ENCODE measurements at regions not wholly inside any gene's neighbourhood (a gene's known extent, or its start where the extent isn't known, plus 50 kb on each side); places are given as distances from the start of the nearest gene placed in this dataset.

DNA sequence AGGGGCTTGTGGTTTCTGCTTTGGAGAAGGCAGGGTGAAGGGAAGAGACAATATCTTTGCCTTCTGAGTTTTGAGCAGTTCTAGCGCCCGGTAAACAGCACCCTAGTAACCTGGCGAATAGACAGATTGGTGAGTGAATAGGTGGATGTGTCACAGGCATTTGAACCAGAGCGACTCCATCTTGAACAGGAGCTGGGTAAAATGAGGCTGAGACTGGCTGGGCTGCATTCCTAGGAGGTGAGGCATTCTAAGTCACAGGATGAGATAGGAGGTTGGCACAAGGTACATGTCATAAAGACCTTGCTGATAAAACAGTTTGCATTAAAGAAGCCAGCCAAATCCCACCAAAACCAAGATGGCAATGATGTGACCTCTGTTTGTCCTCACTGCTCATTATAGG, 643.6 kb upstream of the TMEM132C start:
- DNase-seq (no peak), ATAC-seq (ENCODE audit: low read depth) (no peak)
- Histone ChIP-seq H3K9ac (ENCODE audit: low read length) (no peak overlapping the region), H3K4me2 (replicated peaks; ENCODE audit: low read depth, low read length, poor library complexity, severe bottlenecking) (no peak overlapping the region), H3K79me2 (ENCODE audit: control insufficient read depth, insufficient read depth, low read length) (no peaks in the 10 kb centered on the region), H3K36me3 (replicated peaks in 1 of 2; ENCODE audit: control extremely low read depth in 1 of 2, control insufficient read depth in 1 of 2, extremely low read depth in 1 of 2, insufficient read depth in 2 of 2, low read length in 1 of 2) (no peaks in the 10 kb centered on the region), H3K27me3 (replicated peaks in 1 of 4; ENCODE audit: control extremely low read depth in 1 of 4, control insufficient read depth in 3 of 4, insufficient read depth in 4 of 4, low read length in 3 of 4) (no peaks in the 10 kb centered on the region), H3K27ac (ENCODE audit: low read length in 2 of 2) (no peak overlapping the region), H3K4me3 (ENCODE audit: control extremely low read depth in 1 of 5, extremely low read depth in 1 of 5, insufficient read depth in 1 of 5, low read depth in 2 of 5, low read length in 4 of 5) (no peak overlapping the region), H3K4me1 (ENCODE audit: control insufficient read depth in 2 of 2, insufficient read depth in 2 of 2, low read length in 2 of 2) (no peaks in the 10 kb centered on the region), H3K9me3 (ENCODE audit: control extremely low read depth in 1 of 3, control insufficient read depth in 2 of 3, insufficient read depth in 1 of 3, low read length in 2 of 3) (peaks cover 0 to 6% (median 0%) of the 10 kb centered on the region in 3 donors), H2AFZ (ENCODE audit: insufficient read depth, low read depth, low read length, poor library complexity, severe bottlenecking) (no peak overlapping the region), H4K20me1 (ENCODE audit: control insufficient read depth, insufficient read depth, low read length, poor library complexity, severe bottlenecking) (no peaks in the 10 kb centered on the region)
- POLR2A ChIA-PET: no interaction called here
- Mint-ChIP-seq H3K4me1 (no peaks in the 10 kb centered on the region), H3K4me3 (no peak overlapping the region), H3K27me3 (no peaks in the 10 kb centered on the region), H3K9me3 (ENCODE audit: insufficient read depth) (peaks cover 4% of the 10 kb centered on the region), H3K27ac (no peak overlapping the region)
- no peak for TF ChIP-seq EZH2 (IDR thresholded peaks at IDR 0.05; ENCODE audit: borderline replicate concordance, insufficient read depth, low read depth, low read length, poor library complexity, severe bottlenecking)
- TF ChIP-seq, protein P1, sequence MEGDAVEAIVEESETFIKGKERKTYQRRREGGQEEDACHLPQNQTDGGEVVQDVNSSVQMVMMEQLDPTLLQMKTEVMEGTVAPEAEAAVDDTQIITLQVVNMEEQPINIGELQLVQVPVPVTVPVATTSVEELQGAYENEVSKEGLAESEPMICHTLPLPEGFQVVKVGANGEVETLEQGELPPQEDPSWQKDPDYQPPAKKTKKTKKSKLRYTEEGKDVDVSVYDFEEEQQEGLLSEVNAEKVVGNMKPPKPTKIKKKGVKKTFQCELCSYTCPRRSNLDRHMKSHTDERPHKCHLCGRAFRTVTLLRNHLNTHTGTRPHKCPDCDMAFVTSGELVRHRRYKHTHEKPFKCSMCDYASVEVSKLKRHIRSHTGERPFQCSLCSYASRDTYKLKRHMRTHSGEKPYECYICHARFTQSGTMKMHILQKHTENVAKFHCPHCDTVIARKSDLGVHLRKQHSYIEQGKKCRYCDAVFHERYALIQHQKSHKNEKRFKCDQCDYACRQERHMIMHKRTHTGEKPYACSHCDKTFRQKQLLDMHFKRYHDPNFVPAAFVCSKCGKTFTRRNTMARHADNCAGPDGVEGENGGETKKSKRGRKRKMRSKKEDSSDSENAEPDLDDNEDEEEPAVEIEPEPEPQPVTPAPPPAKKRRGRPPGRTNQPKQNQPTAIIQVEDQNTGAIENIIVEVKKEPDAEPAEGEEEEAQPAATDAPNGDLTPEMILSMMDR (IDR thresholded peaks at IDR 0.05): no peak
- WGBS (ENCODE audit: insufficient coverage): 86% methylated on average over 4 of the region's 4 CpGs
- intact Hi-C loops (cut with micrococcal nuclease): no loop called here
- CTCF ChIA-PET: no interaction called here

DNA sequence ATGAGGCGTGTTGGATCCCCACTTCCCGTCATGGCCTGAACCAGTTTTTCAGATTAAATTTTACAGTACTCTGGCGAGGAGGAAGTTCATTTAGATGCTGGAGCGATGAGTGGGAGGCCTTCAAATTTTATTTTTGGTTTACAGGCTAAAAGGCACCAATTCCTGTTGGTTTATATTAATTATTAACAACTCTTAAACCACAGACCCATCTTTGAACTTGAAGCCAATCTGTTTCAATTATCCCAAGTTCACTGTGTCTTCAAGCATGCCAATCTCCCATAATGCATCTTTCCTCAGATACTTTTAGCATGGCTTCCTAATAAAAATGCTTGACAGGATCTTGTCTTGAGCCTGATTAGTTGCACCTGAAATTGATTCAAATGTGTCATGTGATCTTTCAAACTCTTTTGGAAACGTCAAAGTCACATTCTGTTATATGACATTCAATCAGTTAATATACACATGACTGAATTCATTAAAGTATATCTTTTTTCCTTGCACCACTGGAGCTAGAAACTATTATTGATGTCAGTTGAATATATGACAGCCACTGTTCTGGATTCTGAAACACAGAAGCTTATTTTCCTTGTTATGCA, 641.7 kb upstream of the TMEM132C start:
- intact Hi-C loops (cut with micrococcal nuclease): no loop called here
- H3K27me3 ChIP-seq (replicated peaks in 1 of 4; ENCODE audit: control extremely low read depth in 1 of 4, control insufficient read depth in 3 of 4, insufficient read depth in 4 of 4, low read length in 3 of 4): no peaks in the 10 kb centered on the region
- H3K27me3 Mint-ChIP-seq: no peaks in the 10 kb centered on the region
- H3K79me2 ChIP-seq (ENCODE audit: control insufficient read depth, insufficient read depth, low read length): no peaks in the 10 kb centered on the region
- H3K4me2 ChIP-seq (replicated peaks; ENCODE audit: low read depth, low read length, poor library complexity, severe bottlenecking): no peak overlapping the region
- WGBS (ENCODE audit: insufficient coverage): 100% methylated on average over 1 of the region's 5 CpGs
- no peak overlapping the region for H3K4me3 Mint-ChIP-seq
- no peak overlapping the region for H2AFZ ChIP-seq (ENCODE audit: insufficient read depth, low read depth, low read length, poor library complexity, severe bottlenecking)
- no peaks in the 10 kb centered on the region for H3K4me1 Mint-ChIP-seq
- TF ChIP-seq, protein P1 (IDR thresholded peaks at IDR 0.05): no peak
- no peak for TF ChIP-seq EZH2 (IDR thresholded peaks at IDR 0.05; ENCODE audit: borderline replicate concordance, insufficient read depth, low read depth, low read length, poor library complexity, severe bottlenecking)
- H4K20me1 ChIP-seq (ENCODE audit: control insufficient read depth, insufficient read depth, low read length, poor library complexity, severe bottlenecking): no peaks in the 10 kb centered on the region
- no peak for DNase-seq
- no peak overlapping the region for H3K4me3 ChIP-seq (ENCODE audit: control extremely low read depth in 1 of 5, extremely low read depth in 1 of 5, insufficient read depth in 1 of 5, low read depth in 2 of 5, low read length in 4 of 5)
- H3K27ac Mint-ChIP-seq: no peak overlapping the region
- peaks cover 4% of the 10 kb centered on the region for H3K9me3 Mint-ChIP-seq (ENCODE audit: insufficient read depth)
- H3K4me1 ChIP-seq (ENCODE audit: control insufficient read depth in 2 of 2, insufficient read depth in 2 of 2, low read length in 2 of 2): no peaks in the 10 kb centered on the region
- no peak overlapping the region for H3K9ac ChIP-seq (ENCODE audit: low read length)
- ChIA-PET POLR2A (no interaction called here), CTCF (no interaction called here)
- H3K36me3 ChIP-seq (replicated peaks in 1 of 2; ENCODE audit: control extremely low read depth in 1 of 2, control insufficient read depth in 1 of 2, extremely low read depth in 1 of 2, insufficient read depth in 2 of 2, low read length in 1 of 2): no peaks in the 10 kb centered on the region
- no peak overlapping the region for H3K27ac ChIP-seq (ENCODE audit: low read length in 2 of 2)
- peaks cover 0 to 6% (median 0%) of the 10 kb centered on the region in 3 donors for H3K9me3 ChIP-seq (ENCODE audit: control extremely low read depth in 1 of 3, control insufficient read depth in 2 of 3, insufficient read depth in 1 of 3, low read length in 2 of 3)
- ATAC-seq (ENCODE audit: low read depth): no peak

Measured in B cell (primary cell).